Gastroesophageal sphincter (tissue), 3 donors: ENCODE measurements at regions not wholly inside any gene's neighbourhood (a gene's known extent, or its start where the extent isn't known, plus 50 kb on each side); places are given as distances from the start of the nearest gene placed in this dataset.

Experiments used
- EP300 ChIP-seq: sonication (generic); formaldehyde crosslinking; IDR thresholded peaks from one replicate; pipeline ENCODE4 v1.6.1; 2017; ENCODE audit warnings: antibody characterized with exemption, mild to moderate bottlenecking
- POLR2A ChIP-seq, 2 donors: fragments of 450-650 bp; IDR thresholded peaks; one replicate each; pipeline ENCODE4 v1.6.1; 2017; ENCODE audit warnings: antibody characterized with exemption in 2 of 2, mild to moderate bottlenecking in 2 of 2, moderate library complexity in 1 of 2
- POLR2AphosphoS5 ChIP-seq: sonication (generic); formaldehyde crosslinking; IDR thresholded peaks from one replicate; pipeline ENCODE4 v1.6.1; 2017; ENCODE audit warnings: antibody characterized with exemption
- TF ChIP-seq, protein P1 (sequence below), 4 experiments: fragments of 200-600 bp in 2 of 4; fragments of 450-650 bp in 2 of 4; sonication (generic) in 1 of 4; IDR thresholded peaks; one replicate each; pipeline ENCODE4 v1.5.1; 2017 to 2019; ENCODE audit warnings: antibody characterized with exemption in 4 of 4, mild to moderate bottlenecking in 2 of 4, moderate library complexity in 2 of 4

- TF ChIP-seq, protein P1, sequence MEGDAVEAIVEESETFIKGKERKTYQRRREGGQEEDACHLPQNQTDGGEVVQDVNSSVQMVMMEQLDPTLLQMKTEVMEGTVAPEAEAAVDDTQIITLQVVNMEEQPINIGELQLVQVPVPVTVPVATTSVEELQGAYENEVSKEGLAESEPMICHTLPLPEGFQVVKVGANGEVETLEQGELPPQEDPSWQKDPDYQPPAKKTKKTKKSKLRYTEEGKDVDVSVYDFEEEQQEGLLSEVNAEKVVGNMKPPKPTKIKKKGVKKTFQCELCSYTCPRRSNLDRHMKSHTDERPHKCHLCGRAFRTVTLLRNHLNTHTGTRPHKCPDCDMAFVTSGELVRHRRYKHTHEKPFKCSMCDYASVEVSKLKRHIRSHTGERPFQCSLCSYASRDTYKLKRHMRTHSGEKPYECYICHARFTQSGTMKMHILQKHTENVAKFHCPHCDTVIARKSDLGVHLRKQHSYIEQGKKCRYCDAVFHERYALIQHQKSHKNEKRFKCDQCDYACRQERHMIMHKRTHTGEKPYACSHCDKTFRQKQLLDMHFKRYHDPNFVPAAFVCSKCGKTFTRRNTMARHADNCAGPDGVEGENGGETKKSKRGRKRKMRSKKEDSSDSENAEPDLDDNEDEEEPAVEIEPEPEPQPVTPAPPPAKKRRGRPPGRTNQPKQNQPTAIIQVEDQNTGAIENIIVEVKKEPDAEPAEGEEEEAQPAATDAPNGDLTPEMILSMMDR (IDR thresholded peaks at IDR 0.05) = no peak
- TF ChIP-seq POLR2A (IDR thresholded peaks at IDR 0.05) (no peak), EP300 (no peak), POLR2AphosphoS5 (no peak)
Observed at GRCh38 chr18:45316127-45316526, 299.1 kb upstream of the SLC14A2 start.
